ENCODE measurements at regions not wholly inside any gene's neighbourhood (a gene's known extent, or its start where the extent isn't known, plus 50 kb on each side); places are given as distances from the start of the nearest gene placed in this dataset.

- no peak for DNase-seq (ENCODE audit: low read depth, low spot score)
These were observed 248.8 kb downstream of the ERMARD start for GRCh38 chr6:170000071-170000843.

DNA sequence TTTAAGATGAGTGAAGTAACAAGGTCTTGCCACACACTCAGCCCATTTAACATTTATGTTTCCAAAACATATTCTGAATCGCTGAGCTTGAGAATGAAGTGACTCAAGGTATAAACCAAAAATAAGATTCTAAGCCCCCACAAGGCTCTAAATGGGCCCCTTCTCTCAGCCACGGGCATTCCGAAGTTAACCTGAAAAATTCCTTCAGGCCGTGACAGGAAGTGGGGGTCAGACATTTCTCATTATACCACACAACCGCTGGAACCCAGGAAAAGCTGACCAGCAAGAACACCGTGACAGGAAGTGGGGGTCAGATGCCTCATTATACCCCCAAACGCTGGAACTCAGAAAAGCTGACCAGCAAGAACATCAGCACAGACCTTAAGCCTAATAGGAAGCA is 247.9 kb downstream of the ERMARD start:
- DNase-seq (ENCODE audit: low read depth, low spot score), result no peak

DNA sequence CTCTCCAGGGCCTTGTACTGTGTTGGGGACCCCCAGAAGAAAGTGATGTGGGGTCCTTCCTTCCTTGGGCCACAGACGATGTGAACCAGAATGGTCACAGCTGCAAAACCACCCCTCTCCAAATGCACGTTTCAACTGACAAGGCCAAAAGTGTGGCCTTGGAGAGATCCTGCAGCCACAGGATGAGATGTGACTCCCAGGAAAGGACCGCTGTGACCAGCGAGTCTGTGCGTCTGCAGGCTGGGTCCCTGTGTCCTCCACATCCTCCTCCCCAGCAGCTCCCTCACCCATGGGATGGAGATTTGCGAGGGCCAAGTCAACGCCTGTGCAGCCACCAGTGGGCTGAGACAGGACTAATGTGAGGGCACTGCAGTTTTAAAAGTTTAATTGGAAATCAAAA is 247.0 kb downstream of the ERMARD start:
- DNase-seq (ENCODE audit: low read depth, low spot score), result no peak

- DNase-seq (ENCODE audit: low read depth, low spot score), result no peak
These were observed 246.5 kb downstream of the ERMARD start for GRCh38 chr6:169997930-169998218.

DNA sequence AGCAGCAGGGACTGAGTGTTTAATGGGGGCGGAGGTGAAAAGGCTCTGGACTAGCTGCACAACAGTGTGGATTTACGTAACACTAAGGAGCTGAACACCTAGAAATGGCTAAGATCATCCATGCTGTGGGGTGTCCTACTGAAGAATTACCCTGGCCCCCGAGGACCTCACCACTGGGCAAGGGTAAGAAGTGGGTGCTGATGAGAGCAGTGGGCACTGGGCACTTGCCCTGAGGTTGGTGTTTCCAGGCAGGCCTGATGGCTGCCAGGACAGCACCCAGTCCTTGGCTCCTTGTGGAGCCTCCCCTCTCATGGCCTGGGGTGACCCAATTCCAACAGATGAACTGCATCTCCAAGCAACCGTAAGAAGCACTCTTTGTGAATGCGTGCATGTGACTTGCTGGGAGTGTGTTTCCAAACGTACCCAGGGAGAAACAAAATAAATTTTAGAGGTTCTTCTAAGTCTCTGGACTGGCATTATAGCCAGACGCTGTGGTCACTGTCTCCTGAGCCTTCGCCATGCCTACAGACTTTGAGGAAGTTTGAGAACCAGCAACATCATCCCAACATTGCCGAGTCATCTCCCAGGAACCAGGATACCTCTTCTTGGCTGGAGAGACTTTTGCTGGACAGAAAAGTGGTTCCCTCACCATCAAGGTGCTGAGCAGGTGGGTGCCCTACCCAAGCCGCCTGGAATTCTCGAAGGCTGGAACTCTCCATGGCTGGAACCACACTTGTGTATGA is 245.9 kb downstream of the ERMARD start:
- DNase-seq (ENCODE audit: low read depth, low spot score), result no peak

- DNase-seq (ENCODE audit: low read depth, low spot score), result no peak
These were observed 245.1 kb downstream of the ERMARD start for GRCh38 chr6:169996378-169997051.

DNA sequence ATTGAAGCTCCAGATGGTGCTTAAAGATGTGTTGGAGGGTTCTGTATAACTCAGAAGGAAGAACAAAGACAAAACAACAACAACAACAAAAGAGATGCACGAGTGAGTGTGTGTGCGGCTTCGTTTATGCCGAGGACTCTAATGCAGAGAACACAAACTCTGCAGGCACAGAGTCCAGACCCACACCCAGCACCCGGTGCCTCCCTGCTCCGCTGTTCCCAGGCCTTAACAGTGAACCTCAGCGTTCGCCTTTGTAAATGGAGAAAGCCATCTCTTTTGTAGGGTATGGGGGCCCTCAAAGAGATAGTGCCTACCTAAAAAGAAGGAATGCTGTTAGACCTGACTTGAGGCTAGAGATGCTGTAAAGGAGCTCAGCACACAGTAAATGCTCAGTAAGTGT is 243.3 kb downstream of the ERMARD start:
- no peak for DNase-seq (ENCODE audit: low read depth, low spot score)

- DNase-seq (ENCODE audit: low read depth, low spot score), result no peak
These were observed 242.5 kb downstream of the ERMARD start for GRCh38 chr6:169993861-169994481.

DNA sequence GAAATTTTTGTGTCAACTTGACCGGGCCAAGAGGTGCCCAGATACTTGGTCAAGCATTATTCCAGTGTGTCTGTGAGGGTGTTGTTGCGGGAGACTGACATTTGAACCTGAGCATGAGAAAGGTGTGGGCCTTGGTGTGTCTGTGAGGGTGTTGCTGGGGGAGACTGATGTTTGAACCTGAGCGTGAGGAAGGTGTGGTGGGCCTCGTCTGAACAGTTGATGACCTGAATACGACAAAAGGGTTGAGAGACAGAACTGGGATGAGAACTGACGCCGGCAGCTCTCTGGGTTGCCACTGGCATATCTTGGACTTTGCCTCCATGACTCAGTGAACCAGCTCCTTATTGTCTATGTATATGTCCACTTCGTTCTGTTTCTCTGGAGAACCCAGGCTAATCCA is 240.5 kb downstream of the ERMARD start:
- DNase-seq (ENCODE audit: low read depth, low spot score), result no peak

DNA sequence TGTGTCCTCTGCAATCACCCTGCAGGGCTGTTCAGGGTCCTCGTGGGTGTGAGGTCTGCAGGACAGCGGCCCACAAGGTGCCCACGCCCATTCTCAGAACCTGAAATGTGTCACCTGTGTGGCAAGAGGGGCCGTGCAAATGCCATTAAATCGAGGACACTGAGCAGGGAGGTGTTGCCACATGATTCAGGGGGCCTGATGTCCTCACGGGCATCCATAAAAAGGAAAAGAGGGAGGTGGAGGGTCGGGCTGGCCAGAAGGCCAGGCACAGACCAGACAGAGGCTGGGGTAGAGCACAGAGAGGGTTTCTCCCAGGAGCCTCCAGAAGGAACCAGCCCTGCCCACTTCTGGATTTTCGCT is 239.6 kb downstream of the ERMARD start:
- DNase-seq (ENCODE audit: low read depth, low spot score), result no peak

DNA sequence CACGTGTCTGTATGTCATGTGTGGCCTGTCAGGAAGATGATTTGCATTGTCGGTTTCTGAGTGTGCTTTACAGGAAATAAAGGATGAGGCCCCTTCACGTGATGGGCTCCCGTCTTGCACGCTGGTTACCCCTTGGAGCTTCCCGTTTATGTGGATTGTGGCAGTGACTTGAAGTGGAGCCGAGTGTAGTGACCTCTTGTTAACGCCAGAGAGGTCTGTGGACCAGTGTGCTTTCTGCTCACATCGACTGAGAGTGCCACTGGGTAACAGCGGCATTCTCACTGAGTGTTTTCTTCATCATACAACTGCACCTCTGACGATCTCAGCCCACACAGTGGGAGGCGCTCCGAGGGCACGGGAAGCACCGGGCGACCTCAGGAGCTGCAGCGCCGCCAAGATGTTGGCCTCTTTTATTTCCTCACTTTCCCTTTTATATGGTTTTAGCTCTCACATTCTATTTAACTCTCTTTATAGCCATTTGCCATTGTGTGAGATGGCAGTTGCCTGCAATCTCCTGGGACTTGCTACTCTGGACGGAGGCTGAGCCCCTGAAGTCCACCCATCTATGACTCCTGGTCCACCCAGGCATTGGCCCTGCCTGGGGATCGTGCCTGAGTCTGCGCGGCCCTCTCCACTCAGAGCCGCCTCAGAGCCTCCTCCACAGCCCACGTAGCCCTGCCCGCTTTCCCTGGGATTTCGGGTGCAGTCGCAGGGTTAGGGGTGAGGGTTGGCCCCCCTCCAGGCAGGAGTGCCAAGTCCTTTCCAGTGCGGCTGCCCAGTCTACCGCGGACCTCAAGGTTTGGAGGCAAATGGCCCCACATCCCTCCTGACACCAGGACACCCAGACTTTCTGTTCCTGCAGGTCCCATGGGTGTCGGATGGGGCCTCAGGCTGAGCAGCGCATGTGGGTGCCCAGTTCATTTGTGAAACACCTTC is 238.9 kb downstream of the ERMARD start:
- no peak for DNase-seq (ENCODE audit: low read depth, low spot score)

DNA sequence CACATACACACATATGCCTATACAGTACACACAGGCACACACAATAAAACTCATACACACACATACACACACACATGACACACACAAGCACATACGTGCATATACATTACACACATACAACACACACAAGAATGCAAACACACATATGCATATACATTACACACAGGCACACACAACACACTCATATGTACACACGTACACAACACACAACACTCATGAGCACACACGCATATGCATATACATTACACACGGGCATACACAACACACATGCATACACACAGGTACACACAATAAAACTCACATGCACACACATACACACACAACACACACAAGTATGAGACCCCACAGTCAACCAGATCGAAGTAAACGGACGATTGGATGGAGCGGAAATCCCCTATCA is 238.2 kb downstream of the ERMARD start:
- no peak for DNase-seq (ENCODE audit: low read depth, low spot score)

GRCh38 chr6:169988769-169989550 is 237.5 kb downstream of the ERMARD start:
- no peak for DNase-seq (ENCODE audit: low read depth, low spot score)

- no peak for DNase-seq (ENCODE audit: low read depth, low spot score)
These were observed 235.6 kb downstream of the ERMARD start for GRCh38 chr6:169986848-169987498.

- DNase-seq (ENCODE audit: low read depth, low spot score), result no peak
These were observed 234.9 kb downstream of the ERMARD start for GRCh38 chr6:169986171-169986847.

GRCh38 chr6:169985121-169986015 is 233.9 kb downstream of the ERMARD start:
- no peak for DNase-seq (ENCODE audit: low read depth, low spot score)

- no peak for DNase-seq (ENCODE audit: low read depth, low spot score)
These were observed 233.0 kb downstream of the ERMARD start for GRCh38 chr6:169984181-169985120.
